ENCODE measurements at regions not wholly inside any gene's neighbourhood (a gene's known extent, or its start where the extent isn't known, plus 50 kb on each side); places are given as distances from the start of the nearest gene placed in this dataset.

- TF ChIP-seq CTCF (IDR thresholded peaks at IDR 0.05; ENCODE audit: low read length) (no peak), EZH2 (IDR thresholded peaks at IDR 0.05; ENCODE audit: borderline replicate concordance, low read length) (no peak)
Measured at GRCh38 chr9:108743416-108743815, 112.4 kb downstream of the ACTL7B start.

Data from OCI-LY1 (cell line).